ENCODE measurements at regions not wholly inside any gene's neighbourhood (a gene's known extent, or its start where the extent isn't known, plus 50 kb on each side); places are given as distances from the start of the nearest gene placed in this dataset.
"Not testable (repeated sequence)": the region's sequence is repeated elsewhere in the genome, so short reads cannot be mapped to it uniquely, and the experiment has no call there.

GRCh38 chr6:84944926-84945325, 180.5 kb upstream of the TBX18 start:
- TF ChIP-seq CTCF (conservative IDR thresholded peaks at IDR 0.05; ENCODE audit: low read depth, low read length); ELK1 (IDR thresholded peaks at IDR 0.05; ENCODE audit: borderline replicate concordance, low read depth, low read length); POLR2A (IDR thresholded peaks at IDR 0.05; ENCODE audit: low read depth, low read length); SMC3 (IDR thresholded peaks at IDR 0.05; ENCODE audit: low read depth, low read length); MXI1 (IDR thresholded peaks at IDR 0.05; ENCODE audit: borderline replicate concordance, low read depth, low read length); CHD1 (IDR thresholded peaks at IDR 0.05; ENCODE audit: low read depth, low read length); BHLHE40 (IDR thresholded peaks at IDR 0.05; ENCODE audit: low read depth, low read length); RCOR1 (IDR thresholded peaks at IDR 0.05; ENCODE audit: insufficient replicate concordance, low read length); RFX5 (IDR thresholded peaks at IDR 0.05; ENCODE audit: low read depth, low read length): not testable (repeated sequence)

All from IMR-90 (cell line).